K562 (cell line): ENCODE measurements at regions not wholly inside any gene's neighbourhood (a gene's known extent, or its start where the extent isn't known, plus 50 kb on each side); places are given as distances from the start of the nearest gene placed in this dataset.

Experiments
- CREB1 ChIP-seq, 2 experiments: sonication (generic) in 1 of 2; formaldehyde crosslinking in 1 of 2; IDR thresholded peaks; 2 replicates each; pipeline versions ENCODE4 v1.6.1 to v1.8.0; 2012 to 2022; ENCODE audit warnings: inconsistent platforms in 1 of 2, mild to moderate bottlenecking in 1 of 2, missing genetic modification reagents in 1 of 2, moderate library complexity in 1 of 2
- CTCF ChIP-seq, 3 experiments: IDR thresholded peaks in 2 of 3; conservative IDR thresholded peaks in 1 of 3; 2 replicates each; pipeline ENCODE4 v1.5.1; 2011 to 2012; ENCODE audit warnings: low read length in 3 of 3, mild to moderate bottlenecking in 3 of 3, control low read depth in 2 of 3, improper control_type of control experiment in 1 of 3, inconsistent platforms in 1 of 3, low read depth in 1 of 3, mixed read lengths in 1 of 3, moderate library complexity in 1 of 3; ENCODE audit not compliant: insufficient read depth in 2 of 3
- FOS ChIP-seq: IDR thresholded peaks from 3 replicates; pipeline ENCODE4 v1.6.1; 2011; ENCODE audit not compliant: insufficient read length; ENCODE audit errors: extremely low read depth
- HNRNPUL1 ChIP-seq: fragments of 200-400 bp; formaldehyde crosslinking; IDR thresholded peaks from 2 replicates; pipeline ENCODE4 v1.6.1; 2017; ENCODE audit warnings: low read length
- IRF1 ChIP-seq: sonication (generic); formaldehyde crosslinking; IDR thresholded peaks from 2 replicates; pipeline ENCODE4 v1.8.0; 2022; ENCODE audit warnings: missing genetic modification reagents, mild to moderate bottlenecking, borderline replicate concordance
- MTF1 ChIP-seq: fragments of 250-450 bp; sonication (Bioruptor Pico); IDR thresholded peaks from 2 replicates; pipeline ENCODE4 v1.9.0; 2021; ENCODE audit warnings: moderate library complexity, mild to moderate bottlenecking, inconsistent platforms, borderline replicate concordance
- POLR2AphosphoS5 ChIP-seq: IDR thresholded peaks from 2 replicates; pipeline ENCODE4 v1.6.1; 2011; ENCODE audit warnings: mild to moderate bottlenecking, low read depth, low read length, moderate library complexity; ENCODE audit not compliant: control insufficient read depth, insufficient read depth
- TEAD2 ChIP-seq: fragments of 450-650 bp; IDR thresholded peaks from 2 replicates; pipeline ENCODE4 v1.6.1; 2016; ENCODE audit warnings: missing genetic modification characterization, control low read depth, missing compliant biosample characterization
- ZBTB26 ChIP-seq: fragments of 450-650 bp; formaldehyde crosslinking; IDR thresholded peaks from 2 replicates; pipeline ENCODE4 v1.4.0; 2022; ENCODE audit warnings: missing genetic modification characterization
- ZNF707 ChIP-seq: fragments of 250-450 bp; sonication (Bioruptor Pico); conservative IDR thresholded peaks from 2 replicates; pipeline ENCODE4 v1.8.0; 2022; ENCODE audit warnings: inconsistent platforms, mild to moderate bottlenecking, moderate library complexity

GRCh38 chr9:130774183-130774582 lies 60.9 kb upstream of the ABL1 start:
- TF ChIP-seq MTF1 (CRISPR knock-in tag) = no peak
- no peak for TF ChIP-seq TEAD2 (tag)
- no peak for TF ChIP-seq POLR2AphosphoS5
- TF ChIP-seq CTCF (IDR thresholded peaks at IDR 0.05 in 2 of 3, conservative IDR thresholded peaks at IDR 0.05 in 1 of 3; ENCODE audit: insufficient read depth in 2 of 3, low read depth in 1 of 3, low read length in 3 of 3) = no peak
- no peak for TF ChIP-seq ZNF707 (CRISPR knock-in tag)
- no peak for TF ChIP-seq IRF1 (CRISPR knock-in tag)
- no peak for TF ChIP-seq ZBTB26 (CRISPR knock-in tag)
- TF ChIP-seq FOS = no peak
- TF ChIP-seq CREB1 (IDR thresholded peaks at IDR 0.05) = no peak
- TF ChIP-seq CREB1 (CRISPR knock-in tag; IDR thresholded peaks at IDR 0.05) = no peak
- TF ChIP-seq HNRNPUL1 = no peak
